ENCODE measurements at regions not wholly inside any gene's neighbourhood (a gene's known extent, or its start where the extent isn't known, plus 50 kb on each side); places are given as distances from the start of the nearest gene placed in this dataset.

GRCh38 chr3:34067536-34068051 is 269.2 kb downstream of the PDCD6IP start:
- TF ChIP-seq CTCF (IDR thresholded peaks at IDR 0.05) (no peak), POLR2A (IDR thresholded peaks at IDR 0.05) (no peak), POLR2AphosphoS5 (IDR thresholded peaks at IDR 0.05) (no peak)

All from sigmoid colon (tissue), 4 donors.